OCI-M1 (cell line): ENCODE measurements at regions not wholly inside any gene's neighbourhood (a gene's known extent, or its start where the extent isn't known, plus 50 kb on each side); places are given as distances from the start of the nearest gene placed in this dataset.

Experiments
- DNase-seq: peaks from one replicate; lab custom pipeline; 2025; lab: John Stamatoyannopoulos, UW

- DNase-seq, result no peak
Observed at GRCh38 chr9:79796411-79796810, 224.6 kb downstream of the TLE4 start.

DNA sequence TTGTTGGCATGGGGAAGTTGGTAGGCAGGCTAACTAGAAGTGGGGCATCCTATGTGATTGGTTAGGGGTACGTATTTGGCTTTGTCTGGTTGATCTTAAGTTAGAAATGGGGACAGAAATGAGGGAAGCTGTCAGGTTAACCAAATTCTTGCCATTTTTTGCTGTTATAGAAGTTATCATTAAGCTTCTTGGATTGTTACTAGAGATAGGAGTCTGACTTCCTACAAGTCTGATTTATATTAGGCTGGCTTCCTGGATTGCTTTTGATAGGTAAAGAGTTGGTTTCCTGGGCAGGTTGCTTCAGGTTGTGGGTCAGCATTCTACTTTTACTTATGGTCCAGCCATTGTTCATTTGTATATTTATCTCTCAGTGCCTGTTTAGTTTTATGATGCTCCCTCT lies 216.9 kb downstream of the TLE4 start:
- DNase-seq, result no peak

DNA sequence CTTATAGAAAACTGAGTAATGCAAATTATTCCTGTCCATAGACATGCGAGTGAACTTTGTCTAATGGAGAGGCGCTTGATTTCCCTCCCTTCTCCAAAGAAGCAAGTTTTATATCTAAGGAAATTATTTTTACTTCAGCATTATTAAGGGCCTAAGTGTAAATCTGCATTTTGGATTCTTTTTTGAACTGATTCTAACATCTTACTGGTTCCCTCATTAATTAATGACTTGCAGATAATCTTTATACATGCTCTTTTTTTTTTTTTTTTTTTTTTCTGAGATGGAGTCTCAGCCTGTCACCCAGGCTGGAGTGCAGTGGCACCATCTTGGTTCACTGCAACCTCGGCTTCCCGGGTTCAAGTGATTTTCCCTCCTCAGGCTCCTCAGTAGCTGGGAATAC lies 209.5 kb downstream of the TLE4 start:
- no peak for DNase-seq

GRCh38 chr9:79780559-79780958 lies 208.8 kb downstream of the TLE4 start:
- DNase-seq, result no peak

DNA sequence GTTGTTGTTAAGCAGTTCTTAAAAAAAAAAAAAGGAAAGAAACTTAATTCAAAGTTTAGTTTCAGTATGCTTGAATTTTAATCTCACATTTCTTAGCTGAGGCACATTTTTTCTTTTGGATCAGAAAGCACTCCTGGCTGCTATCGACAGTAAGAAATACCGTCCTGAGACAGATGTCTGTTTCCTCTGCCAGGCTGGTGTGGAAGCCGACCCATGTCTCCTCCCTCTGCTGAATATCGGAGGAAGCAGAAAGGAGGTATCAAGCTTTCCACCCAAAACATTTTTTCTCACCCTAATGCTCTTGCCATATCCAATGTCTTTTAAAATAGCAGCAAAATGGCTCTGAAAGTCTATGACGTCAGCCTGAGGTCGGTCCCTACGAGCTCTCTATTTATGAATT lies 208.1 kb downstream of the TLE4 start:
- no peak for DNase-seq

- DNase-seq, result no peak
Observed at GRCh38 chr9:79778581-79778980, 206.8 kb downstream of the TLE4 start.

- DNase-seq, result no peak
Observed at GRCh38 chr9:79776581-79776980, 204.8 kb downstream of the TLE4 start.
